ENCODE measurements at regions not wholly inside any gene's neighbourhood (a gene's known extent, or its start where the extent isn't known, plus 50 kb on each side); places are given as distances from the start of the nearest gene placed in this dataset.
"Not testable (repeated sequence)": the region's sequence is repeated elsewhere in the genome, so short reads cannot be mapped to it uniquely, and the experiment has no call there.

DNA sequence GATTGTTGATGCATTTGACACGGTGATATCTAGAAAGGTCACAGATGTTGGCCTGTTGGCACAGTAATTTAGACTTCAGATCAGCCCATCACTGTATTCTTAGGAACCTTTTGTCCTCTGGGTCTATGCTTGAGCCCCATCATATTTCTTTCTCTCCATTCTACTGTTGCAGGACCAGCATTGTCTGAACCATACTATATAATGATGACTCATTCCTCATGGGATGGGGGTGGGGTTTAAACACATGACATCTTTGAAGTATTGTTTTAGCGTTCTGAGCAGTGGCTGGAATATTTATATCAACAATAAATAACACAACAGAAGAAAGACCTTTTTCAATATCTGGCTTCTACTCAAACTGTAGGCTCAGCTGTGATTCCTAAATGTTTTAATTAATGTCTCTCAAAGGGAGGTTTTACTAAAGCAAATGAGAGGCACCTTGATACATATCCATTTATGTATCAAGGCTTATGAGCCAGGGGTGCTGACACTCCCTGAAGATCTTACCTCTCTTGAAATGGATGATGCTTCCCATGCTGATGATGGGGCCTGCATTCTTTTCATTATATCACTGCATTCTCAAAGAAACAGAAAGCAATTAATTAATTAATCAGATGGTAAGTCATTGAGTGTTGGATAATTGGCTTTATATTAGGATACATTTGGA is 379.0 kb upstream of the GOT2 start:
- no peak for DNase-seq (ENCODE audit: low read depth in 2 of 2)
- H3K4me3 ChIP-seq (replicated peaks in 1 of 2; ENCODE audit: low read depth in 2 of 2, low read length in 2 of 2) = no peak overlapping the region
- TF ChIP-seq, protein P1, sequence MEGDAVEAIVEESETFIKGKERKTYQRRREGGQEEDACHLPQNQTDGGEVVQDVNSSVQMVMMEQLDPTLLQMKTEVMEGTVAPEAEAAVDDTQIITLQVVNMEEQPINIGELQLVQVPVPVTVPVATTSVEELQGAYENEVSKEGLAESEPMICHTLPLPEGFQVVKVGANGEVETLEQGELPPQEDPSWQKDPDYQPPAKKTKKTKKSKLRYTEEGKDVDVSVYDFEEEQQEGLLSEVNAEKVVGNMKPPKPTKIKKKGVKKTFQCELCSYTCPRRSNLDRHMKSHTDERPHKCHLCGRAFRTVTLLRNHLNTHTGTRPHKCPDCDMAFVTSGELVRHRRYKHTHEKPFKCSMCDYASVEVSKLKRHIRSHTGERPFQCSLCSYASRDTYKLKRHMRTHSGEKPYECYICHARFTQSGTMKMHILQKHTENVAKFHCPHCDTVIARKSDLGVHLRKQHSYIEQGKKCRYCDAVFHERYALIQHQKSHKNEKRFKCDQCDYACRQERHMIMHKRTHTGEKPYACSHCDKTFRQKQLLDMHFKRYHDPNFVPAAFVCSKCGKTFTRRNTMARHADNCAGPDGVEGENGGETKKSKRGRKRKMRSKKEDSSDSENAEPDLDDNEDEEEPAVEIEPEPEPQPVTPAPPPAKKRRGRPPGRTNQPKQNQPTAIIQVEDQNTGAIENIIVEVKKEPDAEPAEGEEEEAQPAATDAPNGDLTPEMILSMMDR (IDR thresholded peaks at IDR 0.05; ENCODE audit: low read depth, low read length) = no peak

- TF ChIP-seq, protein P1 (IDR thresholded peaks at IDR 0.05; ENCODE audit: low read depth, low read length) = no peak
- no peak overlapping the region for H3K4me3 ChIP-seq (replicated peaks in 1 of 2; ENCODE audit: low read depth in 2 of 2, low read length in 2 of 2)
- no peak for DNase-seq (ENCODE audit: low read depth in 2 of 2)
Measured at GRCh38 chr16:59111280-59111679, 377.2 kb upstream of the GOT2 start.

DNA sequence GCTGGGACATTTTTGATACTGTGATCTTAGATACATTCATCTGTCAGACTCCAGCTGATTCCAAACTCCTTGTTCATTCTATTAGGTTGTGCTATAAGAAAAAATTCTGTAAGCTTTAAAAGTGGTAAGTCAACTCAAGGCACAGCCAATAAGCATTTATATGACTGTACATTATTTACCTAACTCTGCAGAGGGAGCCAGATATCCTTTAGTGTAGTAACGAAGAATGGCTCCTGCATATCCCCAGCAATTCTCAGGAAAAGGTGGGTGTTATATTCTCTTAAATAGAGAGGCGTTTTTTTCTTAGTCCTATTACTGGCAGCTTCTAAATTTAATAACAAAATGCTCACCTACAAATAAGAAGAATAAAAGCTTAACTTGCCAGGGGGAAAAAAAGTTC is 374.3 kb upstream of the GOT2 start:
- no peak overlapping the region for H3K4me3 ChIP-seq (replicated peaks in 1 of 2; ENCODE audit: low read depth in 2 of 2, low read length in 2 of 2)
- TF ChIP-seq, protein P1 (IDR thresholded peaks at IDR 0.05; ENCODE audit: low read depth, low read length) = no peak
- no peak for DNase-seq (ENCODE audit: low read depth in 2 of 2)

- H3K4me3 ChIP-seq (replicated peaks in 1 of 2; ENCODE audit: low read depth in 2 of 2, low read length in 2 of 2); DNase-seq (ENCODE audit: low read depth in 2 of 2): not testable (repeated sequence)
Measured at GRCh38 chr16:59096682-59097081, 362.6 kb upstream of the GOT2 start.

DNA sequence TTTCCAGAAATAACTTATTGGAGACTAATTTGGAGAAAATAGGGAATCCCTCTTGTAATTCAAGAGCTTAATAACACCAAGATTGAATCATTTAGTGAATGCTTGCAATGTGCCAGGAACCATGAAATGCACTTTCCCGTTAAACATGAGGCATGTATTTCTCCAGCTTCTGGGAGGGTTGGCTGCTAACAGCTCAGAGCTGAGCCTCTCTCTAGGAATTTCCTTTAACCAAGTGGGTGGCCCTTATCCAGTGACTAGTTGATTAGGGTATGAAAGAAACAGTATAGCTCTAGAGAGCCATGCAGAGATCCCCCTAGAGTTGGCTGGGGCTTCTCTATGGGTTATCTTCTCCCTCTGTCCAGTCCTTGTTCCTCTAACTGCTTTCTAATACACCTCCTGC is 356.4 kb upstream of the GOT2 start:
- TF ChIP-seq, protein P1 (IDR thresholded peaks at IDR 0.05; ENCODE audit: low read depth, low read length) = no peak
- H3K4me3 ChIP-seq (replicated peaks in 1 of 2; ENCODE audit: low read depth in 2 of 2, low read length in 2 of 2) = no peak overlapping the region
- no peak for DNase-seq (ENCODE audit: low read depth in 2 of 2)

GRCh38 chr16:59088431-59088830 is 354.3 kb upstream of the GOT2 start:
- TF ChIP-seq, protein P1 (IDR thresholded peaks at IDR 0.05; ENCODE audit: low read depth, low read length) = no peak
- DNase-seq (ENCODE audit: low read depth in 2 of 2) = no peak
- H3K4me3 ChIP-seq (replicated peaks in 1 of 2; ENCODE audit: low read depth in 2 of 2, low read length in 2 of 2) = no peak overlapping the region

GRCh38 chr16:59087641-59088040 is 353.5 kb upstream of the GOT2 start:
- TF ChIP-seq, protein P1 (IDR thresholded peaks at IDR 0.05; ENCODE audit: low read depth, low read length) = no peak
- DNase-seq (ENCODE audit: low read depth in 2 of 2) = no peak
- no peak overlapping the region for H3K4me3 ChIP-seq (replicated peaks in 1 of 2; ENCODE audit: low read depth in 2 of 2, low read length in 2 of 2)
